HG03139 (cell line): ENCODE measurements at regions not wholly inside any gene's neighbourhood (a gene's known extent, or its start where the extent isn't known, plus 50 kb on each side); places are given as distances from the start of the nearest gene placed in this dataset.

ENCODE experiments used
- ATAC-seq: cut with Tn5 transposase; IDR thresholded peaks from one replicate; pipeline ENCODE4 v1.9.1; 2021; ENCODE audit not compliant: unreplicated experiment

DNA sequence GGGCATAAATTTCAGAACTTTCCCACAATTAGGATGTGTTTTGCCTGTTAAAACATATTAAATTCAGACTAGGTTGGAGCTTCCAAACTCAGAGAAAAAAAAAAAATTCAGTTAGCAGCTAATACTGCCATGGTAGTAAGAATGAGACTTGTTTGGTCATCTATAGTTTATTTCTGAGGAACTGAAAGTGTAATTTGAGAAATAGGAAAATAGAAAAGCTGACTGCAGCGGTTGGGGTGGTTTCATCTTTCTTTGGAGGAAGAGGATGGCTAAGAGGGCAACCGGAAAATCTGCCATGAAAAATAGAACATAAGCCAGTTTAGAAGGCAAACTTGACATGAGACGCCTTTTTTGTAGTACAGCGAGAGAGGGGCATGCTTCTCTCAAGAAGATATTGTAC is 371.2 kb upstream of the ROBO2 start:
- ATAC-seq = no peak

DNA sequence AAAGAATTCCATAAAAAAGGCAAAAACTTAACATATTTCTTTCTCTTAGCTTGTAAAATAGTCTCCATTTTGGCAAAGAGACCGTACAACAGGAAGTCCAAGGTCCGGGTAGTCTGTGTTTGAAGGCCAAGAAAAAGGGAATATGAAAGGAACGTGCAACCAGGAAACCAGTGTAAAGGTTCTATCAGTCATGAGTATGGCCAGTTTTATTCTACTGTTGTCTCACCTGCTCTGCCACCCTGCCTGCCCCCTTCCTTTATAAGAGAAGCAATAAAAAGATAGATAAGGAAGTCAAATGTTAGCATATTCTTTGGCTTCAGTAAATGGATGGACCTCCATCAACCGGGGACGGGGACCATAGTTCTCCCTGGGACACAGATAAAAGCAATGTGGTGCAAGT is 370.6 kb upstream of the ROBO2 start:
- no peak for ATAC-seq

DNA sequence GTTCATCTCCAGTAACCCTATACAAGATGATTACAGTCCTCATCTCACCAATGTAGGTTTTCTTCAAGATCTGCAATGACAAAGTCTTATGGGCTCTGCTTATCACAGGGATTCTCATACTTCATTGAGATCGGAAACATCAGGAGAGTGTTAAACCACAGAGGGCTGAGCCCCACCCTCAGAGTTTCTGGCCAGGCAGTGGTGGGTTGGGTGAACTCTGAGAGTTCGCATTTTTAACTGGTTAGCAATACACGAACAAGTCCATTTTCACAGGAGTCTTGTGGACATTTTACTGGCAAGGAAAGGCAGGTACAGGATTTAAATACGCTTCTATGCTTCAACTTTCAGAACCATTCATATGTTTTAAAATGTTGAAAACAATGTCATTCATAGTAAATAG is 366.7 kb upstream of the ROBO2 start:
- ATAC-seq = no peak

DNA sequence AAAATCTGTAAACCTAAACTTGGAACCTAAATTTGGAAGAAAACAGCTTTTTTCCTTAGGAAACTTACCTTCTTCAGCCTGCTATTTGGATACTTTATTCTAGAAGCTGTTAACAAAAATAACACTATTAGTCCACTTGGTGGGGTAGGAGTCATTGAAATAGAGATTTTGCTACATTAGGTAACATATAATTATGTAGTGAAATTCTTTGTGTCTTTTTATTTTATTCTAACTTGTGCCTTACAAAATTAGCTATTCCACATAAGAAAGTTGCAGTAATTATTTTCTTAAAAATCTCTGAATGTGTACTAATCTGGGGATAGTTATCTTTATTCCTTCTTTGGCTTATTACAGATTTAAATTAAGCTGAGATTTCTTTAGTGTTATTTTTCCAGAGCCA is 360.4 kb upstream of the ROBO2 start:
- no peak for ATAC-seq

DNA sequence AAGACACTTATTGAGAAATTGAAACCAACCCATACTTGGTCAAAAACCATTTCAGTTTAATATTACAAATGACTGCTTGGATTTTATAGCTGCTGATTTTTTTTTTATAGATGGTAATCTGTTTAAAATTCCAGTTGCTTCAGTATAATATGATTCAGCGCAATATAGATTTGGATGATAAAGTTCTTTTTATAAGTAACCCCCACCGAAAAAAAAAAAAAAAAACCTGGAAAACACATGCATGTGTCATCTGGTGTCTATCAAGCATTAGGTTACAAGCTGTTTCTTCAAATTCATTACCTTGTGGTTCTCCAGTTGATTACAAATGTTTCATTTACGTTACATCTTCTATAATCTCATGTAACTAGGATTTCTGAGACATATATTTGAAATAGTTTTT is 356.6 kb upstream of the ROBO2 start:
- ATAC-seq = no peak

DNA sequence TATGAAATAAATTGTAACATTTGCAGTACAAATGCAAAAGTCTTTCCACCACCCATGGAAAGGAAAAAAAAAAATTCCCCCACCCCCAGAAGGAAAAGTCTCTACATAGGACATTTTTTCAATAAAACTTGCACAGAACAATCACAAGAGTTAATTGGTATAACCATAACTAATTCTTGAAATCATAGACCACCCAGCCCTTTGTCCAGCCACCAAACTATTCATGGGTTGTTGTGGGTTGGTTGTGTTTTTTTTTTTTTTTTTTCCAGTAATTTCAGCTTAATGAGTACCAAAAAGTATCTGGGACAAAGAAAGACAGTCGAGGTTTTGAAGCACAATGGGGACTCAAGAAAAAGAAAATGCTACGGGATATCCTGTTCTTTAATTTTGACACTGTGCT is 355.0 kb upstream of the ROBO2 start:
- ATAC-seq = no peak

DNA sequence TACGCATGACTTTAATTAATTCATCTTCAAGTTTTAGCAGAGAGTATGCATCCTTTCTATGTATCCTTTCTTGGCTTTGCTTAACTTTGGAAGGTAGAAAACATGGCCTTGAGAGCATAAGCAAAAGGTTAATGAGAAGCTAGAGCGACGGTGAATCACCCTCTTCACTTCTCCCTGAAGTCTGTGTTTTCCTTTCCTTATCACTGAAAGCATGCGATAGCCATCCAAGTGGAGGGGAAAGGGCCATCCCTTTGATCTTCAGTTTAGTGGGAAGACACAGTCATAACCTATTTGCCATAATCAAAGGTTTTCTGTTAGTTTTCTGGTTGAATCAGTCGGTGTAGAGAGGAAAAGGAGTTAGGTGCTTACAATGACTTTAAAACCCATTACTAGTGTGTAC is 354.0 kb upstream of the ROBO2 start:
- no peak for ATAC-seq

DNA sequence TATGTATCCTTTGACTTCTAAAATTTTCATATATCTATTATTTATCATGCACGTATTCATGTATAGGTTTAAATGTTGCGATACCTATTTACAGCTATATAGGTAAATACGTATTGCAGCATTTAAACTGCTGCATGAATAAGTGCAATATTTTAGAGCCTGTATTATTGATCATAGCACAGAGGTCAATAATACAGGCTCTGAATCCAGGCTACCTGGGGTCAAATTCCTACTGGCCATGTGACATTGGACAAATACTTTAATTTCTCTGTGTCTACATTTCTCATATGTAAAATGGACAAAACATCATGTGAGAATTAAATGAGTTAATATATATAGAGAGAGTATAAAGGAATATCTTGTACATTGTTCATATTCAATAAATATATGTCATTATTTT is 352.9 kb upstream of the ROBO2 start:
- ATAC-seq = no peak

DNA sequence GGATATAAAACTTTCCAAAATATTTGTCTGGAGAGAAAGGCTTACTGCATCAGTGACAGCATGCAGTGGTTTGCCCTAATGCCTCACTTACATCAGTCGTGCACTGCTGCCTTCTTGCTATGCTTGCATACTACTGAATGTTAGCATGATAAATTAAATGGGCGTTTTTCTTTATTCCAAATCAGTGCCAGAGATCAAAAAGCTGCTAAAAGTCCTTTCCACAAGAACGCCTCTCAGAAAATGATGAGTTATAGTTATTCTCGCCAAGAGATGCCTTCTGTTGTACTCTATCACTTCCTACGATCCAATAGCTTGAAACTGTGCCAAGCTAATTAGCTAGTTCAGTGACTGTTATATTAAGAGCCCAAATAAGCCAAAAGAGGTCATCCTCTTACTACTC is 345.8 kb upstream of the ROBO2 start:
- no peak for ATAC-seq

DNA sequence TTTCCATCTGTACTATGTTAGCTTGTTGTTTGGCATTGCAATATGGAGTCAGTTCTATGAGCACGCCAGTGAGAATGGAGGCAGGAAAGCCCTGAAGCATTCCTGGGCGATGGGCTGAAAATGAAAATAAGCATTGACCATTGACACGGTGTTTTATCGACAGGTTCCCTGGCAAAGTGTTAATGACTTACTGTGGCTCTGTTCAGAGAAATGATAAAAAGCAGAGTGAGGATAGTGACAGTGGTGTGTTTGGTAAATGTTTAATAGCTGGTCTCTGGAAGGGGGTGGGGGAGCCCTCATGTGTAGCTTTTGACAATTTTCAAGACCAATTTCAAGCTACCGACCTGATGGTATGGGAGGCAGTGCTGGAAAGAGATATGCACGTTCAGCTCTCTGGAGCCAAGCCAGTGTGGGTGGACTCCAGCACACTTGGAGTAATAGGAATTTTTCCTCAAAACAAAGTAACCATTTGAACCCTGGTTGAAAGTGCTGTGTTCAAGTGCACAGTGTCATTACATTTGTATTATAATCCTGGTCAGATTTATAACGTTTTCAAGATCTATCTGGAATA is 341.7 kb upstream of the ROBO2 start:
- ATAC-seq = no peak

DNA sequence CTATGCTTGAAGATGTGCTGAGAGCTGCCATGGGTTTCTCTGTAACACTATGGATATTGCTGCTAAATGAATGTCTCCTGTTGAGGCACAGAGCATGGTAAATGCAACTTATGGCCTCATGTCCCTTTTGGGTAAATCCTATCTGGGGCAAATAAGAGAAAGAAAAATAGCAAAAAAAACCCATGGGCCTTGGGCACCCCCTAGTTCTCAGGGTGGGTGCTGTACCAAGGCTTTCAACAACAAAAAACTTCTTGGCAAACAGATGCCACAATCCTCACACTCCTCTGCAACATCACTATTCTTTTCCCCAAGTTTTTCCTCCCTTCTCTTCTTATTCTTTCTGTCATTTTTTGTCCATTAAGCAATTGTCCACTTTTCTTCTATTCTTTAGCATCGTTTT is 340.1 kb upstream of the ROBO2 start:
- ATAC-seq = no peak

DNA sequence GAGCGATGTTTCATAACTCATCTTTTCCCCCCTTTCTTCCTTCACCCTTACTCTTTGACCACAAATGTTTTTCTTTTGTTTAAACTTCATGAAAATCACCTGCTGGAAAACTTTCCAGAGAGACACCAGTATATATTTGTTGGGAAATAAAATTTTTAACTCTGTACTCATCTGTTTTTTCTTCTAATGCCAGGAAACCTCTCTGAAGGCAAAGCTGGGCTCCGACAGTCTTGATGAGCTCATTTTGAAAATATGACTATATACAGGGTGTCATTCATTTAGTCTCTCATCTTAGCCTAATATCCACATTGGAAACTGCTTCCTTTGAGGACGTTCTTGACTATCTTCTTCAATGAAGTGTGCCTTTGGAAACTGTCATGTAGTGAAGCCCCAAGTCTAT is 339.6 kb upstream of the ROBO2 start:
- no peak for ATAC-seq

DNA sequence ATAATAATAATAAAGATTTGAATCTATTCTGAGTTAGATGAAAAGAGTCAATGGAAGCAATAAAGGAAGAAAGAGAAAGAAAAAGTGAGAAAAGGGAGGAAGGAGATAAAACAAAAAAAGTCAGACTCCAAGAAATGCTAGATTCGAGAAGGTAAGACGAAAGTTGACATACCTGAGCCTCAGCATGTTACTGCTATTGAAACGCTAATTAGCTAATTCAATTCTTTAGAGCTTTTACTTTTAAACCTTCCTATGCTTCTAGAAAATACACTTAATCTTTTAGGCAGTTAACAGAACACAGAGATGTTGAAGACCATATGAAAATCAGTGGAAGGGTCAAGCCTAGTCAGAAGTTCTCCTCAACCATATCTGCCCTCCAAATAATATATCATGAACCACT is 337.2 kb upstream of the ROBO2 start:
- ATAC-seq = no peak

DNA sequence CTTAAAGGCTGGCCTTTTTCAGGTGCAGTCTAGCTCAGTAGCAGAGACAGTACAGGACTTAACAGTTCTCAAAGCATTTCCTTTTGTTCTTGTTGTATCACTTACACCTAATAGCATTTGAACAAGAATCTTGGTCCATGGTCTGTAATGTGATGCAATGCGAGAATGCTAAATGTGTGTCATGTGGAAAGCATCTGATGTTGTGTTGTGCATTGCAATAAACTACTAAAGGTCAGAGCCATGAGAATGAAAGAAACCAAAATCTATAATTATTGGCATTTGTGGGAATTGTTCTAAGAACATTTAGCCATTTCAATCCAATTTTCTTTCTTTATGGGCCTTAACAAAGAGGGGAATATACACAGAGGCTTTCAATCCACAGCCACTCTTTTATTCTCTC is 324.5 kb upstream of the ROBO2 start:
- no peak for ATAC-seq

DNA sequence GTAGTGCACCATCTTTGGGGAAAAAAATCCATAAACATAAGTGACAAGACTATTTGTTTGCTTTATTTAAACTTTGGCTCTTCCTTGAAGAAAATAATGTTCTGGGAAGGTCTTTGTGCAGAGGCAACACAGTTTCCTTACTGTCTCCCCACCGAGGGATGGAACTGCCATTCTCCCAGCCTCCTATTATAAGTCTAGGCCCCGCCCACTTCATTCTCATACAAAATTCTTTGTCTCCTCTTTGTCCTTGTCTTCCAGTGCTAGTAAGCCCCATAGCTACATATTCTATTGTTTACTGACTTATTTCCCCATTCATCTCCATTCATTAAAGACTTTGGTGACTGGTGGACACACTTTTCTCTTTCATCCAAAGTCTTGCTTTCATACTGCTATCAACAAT is 316.5 kb upstream of the ROBO2 start:
- no peak for ATAC-seq

DNA sequence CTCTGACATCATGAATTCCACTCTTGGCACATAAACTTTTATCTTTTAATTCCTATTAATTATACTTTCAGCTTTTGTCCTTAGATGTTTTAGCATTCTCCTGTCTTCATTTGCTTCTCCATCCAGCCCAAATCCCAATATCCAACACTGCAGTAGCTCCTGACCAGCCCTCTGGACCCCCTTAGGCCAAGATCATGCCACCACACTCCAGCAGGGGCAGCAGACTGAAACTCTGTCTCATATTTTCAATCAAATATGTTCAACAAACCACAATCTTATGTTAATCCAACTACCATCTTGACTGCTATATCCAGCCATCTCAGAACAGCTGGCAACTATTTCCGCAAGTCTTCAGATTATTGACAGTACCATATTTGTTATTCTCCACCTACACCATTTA is 315.8 kb upstream of the ROBO2 start:
- no peak for ATAC-seq

DNA sequence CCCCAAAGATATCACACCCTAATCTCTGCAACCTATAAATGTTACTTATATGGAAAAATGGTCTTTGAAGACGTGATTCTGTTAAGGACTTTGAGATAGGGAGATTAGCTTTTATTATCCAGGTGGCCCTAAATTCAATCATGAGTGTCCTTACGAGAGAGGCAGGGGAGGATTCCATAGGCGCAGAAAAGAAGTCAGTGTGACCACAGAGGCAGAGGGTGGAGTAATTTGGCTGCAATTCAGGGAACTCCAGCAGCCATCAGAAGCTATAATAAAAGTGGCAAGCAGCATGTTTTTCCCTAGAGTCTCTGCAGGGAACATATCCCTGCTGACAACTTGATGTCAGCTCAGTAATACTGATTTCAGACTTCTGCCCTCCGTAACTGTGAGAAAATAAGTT is 315.2 kb upstream of the ROBO2 start:
- ATAC-seq = no peak

DNA sequence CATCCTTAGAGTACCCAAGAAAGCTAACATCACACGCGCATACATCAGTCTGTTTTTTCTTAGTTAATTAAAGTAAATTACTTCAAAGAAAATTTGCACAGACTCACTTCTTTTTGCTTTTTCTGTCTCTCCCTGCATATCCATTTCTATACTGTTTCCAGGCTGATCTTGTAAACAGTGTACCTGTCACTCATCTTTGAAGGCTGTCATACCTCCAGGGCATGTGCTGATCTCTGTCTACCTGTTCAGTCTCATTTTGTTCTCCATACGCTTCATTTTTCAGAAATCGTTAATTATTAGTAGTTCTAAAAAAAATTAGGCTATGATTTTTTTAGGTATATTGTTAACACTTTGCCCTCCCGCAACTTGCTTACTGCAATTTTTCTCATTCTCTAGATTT is 313.9 kb upstream of the ROBO2 start:
- ATAC-seq = no peak

DNA sequence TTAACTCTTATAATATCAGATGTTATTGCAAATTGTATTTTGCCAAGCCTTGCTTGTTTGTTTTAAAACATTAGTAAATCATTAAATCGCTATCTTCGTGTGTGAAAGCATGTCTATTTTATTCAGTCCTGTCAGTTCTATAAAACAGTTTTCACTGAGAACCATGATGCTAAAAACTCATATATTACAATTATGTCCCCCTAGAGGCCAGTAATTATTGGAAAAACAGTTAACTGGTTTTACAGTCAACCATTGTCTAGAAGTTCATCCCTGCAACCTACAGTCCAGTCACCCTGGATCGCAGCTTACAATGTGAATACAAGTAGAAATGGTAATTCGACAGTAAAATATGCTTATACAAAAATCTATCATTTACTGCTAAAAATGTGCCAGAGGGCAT is 311.5 kb upstream of the ROBO2 start:
- ATAC-seq = no peak

DNA sequence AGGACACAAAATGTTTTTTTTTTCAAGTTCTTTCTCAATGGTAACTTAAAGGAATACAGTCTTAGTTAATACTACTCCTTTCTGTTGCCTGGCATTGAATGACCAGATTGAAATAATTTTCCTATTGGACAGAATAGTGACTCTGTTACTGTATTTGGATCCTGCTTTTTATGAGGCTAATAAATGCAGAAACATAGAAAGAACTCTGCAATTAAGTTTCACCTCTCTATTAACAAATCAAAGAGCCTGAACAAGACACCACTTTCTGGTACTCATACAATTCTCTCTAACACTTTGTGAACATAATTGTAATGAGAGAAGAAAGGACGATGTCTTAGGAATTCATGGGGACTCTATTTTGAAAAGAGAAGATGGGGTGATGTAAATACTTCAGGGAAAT is 308.4 kb upstream of the ROBO2 start:
- no peak for ATAC-seq

DNA sequence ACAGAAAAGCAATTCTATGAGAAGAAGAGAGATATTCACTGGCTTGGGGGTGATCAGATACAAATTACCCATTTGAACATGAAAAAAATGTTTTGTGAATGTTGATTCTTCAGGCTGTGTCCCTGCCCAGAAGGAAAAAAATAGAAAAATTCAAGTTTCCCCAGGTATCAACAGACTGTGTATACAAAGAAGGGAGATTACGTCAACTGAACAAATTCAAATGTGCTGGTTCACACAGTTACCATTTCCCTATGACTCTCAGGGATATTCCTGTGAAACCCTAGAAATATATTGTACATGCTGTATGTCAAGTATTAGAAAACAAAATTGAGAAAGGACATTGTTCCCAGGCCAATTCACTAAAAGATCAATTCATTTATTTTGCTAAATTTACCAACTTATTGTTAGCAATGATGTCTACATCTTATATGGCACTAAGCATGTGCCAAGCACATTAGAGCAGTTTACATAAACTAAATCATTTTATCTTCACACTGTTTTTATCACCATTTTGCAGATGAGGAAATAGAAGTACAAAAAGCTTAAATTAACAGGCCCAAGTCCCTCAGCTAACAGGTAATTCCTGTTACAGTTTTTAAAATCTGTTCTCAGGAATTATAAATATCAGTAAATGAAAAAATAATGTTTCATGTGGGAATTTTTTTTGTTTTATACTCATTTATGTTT is 306.7 kb upstream of the ROBO2 start:
- ATAC-seq = no peak

DNA sequence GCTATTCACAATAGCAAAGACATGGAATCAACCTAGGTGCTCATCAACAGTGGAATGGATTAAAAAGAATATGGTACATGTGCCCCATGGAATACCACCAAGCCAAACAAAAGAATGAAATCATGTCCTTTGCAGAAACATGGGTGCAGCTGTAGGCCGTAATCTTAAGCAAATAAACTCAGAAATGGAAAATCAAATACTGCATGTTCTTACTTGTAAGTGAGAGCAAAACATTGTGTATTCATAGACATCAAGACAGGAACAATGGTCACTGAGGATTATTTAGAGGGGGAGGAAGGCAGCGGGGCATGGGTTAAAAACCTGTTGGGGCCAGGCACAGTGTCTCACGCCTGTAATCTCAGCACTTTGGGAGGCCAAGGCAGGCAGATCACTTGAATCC is 304.7 kb upstream of the ROBO2 start:
- no peak for ATAC-seq

DNA sequence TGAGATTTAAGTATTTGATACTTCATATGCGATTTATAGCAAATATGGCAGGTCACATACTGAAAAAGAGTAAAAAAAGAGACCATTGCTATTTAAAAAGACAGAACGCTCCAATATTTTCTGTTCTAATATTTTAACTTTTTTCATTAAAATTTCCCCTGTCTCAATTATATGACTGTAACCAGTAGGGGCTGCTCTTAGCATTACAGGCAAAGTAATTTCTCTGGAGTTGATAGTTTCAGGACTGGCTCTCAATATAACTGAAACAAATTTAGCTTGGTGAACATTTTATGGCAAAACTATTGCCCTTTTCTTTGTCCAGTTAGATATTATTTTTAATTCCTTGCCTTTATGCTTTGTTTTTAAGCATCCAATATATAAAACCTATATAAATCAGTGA is 286.3 kb upstream of the ROBO2 start:
- ATAC-seq = no peak
